HG02763 (cell line): ENCODE measurements at regions not wholly inside any gene's neighbourhood (a gene's known extent, or its start where the extent isn't known, plus 50 kb on each side); places are given as distances from the start of the nearest gene placed in this dataset.

ENCODE experiments used
- ATAC-seq: cut with Tn5 transposase; IDR thresholded peaks from one replicate; pipeline ENCODE4 v1.9.1; 2021; ENCODE audit warnings: mild to moderate bottlenecking, moderate library complexity; ENCODE audit not compliant: unreplicated experiment

- ATAC-seq: no peak
Observed at GRCh38 chr17:71110326-71110725, 941.0 kb downstream of the KCNJ2 start.

- ATAC-seq: no peak
Observed at GRCh38 chr17:71111460-71111859, 942.1 kb downstream of the KCNJ2 start.

DNA sequence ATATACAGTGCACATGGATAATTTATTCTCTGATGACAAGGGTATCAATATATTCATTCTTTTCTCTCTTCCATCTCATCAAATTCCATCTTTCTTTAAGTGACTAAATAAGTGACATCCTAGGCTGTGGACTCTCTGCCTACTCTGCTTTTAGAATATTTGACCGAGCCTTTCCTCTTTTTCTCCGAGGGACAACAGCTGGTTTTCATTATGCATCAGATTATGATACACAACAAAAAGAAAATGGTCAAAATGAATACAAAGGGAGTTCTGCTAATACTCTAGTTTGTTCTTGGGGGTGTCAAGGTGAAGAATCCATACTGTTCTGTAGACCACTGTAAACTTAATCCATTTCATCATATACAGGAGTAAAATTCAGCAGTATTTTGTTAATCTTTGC is 942.6 kb downstream of the KCNJ2 start:
- no peak for ATAC-seq

DNA sequence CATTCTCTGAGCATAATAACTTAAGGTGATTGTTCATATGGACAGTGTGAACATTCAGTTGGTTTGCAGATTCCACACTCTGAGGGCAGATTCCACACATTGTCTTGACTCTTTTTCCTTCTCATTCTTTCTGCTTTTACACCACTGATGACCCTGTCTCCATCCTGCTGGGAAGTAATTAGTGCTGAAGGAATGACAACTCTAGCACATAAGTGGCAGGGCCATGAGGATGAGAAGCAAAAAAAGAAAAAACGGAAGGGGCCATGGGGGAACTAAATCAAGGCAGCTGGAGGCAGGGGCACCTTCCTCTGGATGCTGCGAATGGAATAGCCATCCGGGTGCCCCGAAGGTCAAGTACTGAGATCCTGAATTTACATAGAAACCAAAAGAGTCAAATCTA is 944.0 kb downstream of the KCNJ2 start:
- no peak for ATAC-seq

DNA sequence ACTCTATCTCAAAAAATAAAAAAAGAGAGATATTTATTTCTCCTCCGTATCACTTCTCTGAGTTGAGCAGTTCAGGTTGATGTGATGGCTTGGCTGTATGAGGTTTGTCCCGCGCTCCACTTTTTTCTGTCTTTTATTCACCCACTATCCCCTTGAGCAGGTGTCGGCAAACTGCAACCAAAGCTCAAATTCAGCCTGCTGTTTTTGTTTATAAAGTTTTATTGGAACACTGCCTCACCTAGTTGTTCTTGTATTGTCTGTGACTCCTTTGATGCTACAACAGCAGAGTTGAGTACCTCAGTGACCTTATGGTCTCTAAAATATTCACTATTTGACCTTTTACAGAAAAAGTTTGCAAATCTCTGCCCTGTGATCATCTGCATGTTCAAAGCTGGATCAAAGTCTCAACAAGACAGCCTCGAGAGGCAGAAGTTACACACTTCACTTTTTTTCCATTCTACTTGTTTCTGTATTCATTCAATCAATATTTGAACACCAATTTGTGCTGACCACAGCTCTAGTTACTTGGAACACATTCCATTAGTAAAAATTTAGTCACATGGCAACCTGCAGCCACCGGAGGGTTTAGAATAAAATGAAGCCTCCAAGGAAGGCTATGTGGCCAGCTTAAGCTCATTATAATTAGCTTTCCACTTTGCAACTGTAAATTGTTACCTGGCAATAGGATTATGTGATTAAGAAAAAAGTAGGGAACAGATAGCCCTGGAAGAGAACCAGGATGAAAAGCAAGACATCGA is 945.8 kb downstream of the KCNJ2 start:
- no peak for ATAC-seq

DNA sequence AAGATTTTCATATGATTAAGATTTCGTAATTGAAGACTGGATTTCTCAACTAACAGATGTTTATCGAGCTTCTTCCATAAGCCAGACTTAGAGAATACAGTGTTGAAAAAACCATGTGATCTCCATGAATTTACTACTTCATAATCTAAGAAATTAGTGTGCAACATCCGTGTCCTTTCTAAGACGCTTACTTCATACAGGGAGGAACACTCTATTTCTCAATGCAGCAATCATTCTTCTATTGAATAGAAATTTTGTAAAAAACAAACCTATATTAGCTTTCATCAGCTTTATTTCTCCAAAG is 946.3 kb downstream of the KCNJ2 start:
- no peak for ATAC-seq

DNA sequence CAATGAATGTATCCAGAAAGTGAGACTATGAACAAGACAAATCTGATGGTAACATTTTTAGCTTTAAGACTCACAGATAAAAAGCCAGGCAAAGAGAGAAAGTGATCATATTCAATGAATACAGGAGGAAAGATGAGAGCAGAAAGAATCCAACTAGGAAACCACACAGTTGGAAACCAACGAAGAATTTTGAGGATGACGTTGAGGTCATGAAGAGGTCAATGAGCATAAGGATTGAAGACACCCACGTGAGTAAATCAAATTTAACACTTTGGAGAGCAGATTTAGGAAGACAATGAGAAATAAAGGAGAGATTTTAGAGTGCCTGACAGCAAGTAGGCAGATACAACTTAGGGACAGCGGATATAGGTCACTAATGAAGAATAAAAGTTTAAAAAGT is 948.1 kb downstream of the KCNJ2 start:
- ATAC-seq: no peak

GRCh38 chr17:71118039-71118438 is 948.7 kb downstream of the KCNJ2 start:
- ATAC-seq: no peak

DNA sequence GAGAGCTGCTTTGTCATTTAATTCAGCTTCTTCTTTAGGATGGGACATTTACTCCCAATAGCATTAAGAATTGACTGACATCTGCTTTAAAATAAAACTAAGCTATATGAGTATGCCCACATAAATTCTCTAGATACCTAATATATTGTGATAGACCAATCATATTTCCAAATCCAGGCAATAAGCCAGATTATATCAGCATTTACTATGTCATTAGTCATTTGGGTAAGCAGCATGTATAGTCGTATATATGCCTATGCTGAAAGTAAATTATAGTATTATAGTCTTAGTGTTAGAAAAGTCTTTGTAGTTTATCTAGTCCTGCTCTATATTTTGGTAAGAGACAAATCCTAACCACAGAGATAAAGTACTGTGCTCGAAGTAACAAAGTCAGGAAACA is 958.1 kb downstream of the KCNJ2 start:
- no peak for ATAC-seq

DNA sequence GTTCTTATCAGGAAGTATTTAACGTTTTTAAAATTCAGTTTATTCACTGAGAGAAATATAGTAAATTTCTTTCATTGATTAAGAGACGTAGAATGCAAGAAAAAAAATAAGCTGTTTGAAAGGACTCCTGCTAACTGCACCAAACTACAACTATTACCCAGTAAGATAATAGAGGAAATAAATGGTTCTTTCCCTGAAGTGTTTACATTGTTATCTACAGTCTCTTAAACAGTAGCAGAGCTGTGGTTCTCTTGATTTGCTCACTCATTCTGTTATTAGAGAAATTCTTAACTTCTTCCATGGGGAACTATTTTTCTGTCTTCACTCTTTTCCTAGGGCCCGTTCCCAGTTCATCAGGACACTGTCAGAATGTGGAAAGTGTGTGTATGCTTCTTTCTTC is 973.0 kb downstream of the KCNJ2 start:
- ATAC-seq: no peak

DNA sequence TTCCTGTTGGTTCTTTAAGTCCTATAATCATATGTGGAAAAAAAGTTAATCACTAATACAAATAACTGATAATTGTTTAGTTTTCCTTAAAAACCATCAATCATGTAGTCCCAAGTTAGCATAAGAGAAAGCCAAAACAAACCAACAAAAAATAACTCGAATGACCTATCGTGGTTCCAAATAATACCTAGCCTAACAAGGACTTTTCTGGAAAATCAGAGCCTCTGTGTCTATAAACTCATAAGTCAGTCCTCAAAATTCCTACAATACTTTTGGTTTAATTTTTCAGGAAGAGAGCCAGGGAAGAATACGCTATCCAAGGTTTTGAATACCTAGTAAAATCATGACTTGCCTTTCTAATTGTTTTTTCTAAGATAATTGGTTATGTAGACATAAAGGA is 975.3 kb upstream of the SOX9 start:
- ATAC-seq: no peak

DNA sequence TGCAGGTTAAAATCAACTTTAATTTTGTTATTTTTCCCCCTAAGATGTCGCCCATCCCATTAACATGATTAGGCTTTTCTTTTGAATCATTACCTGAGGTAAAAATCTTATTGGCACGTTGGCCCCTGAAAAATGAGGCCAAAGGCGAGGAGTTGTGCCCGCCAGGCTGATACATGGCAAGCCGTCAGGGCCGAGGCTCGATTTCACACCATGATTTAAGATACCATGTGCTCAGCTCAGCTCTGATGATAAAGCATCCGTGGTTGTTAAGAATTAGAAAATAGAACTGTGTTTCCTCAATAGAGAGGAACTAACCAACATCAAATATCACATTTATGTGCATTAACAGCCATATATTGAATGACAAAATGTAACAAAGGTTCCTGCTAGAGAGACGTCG is 972.9 kb upstream of the SOX9 start:
- ATAC-seq: no peak

DNA sequence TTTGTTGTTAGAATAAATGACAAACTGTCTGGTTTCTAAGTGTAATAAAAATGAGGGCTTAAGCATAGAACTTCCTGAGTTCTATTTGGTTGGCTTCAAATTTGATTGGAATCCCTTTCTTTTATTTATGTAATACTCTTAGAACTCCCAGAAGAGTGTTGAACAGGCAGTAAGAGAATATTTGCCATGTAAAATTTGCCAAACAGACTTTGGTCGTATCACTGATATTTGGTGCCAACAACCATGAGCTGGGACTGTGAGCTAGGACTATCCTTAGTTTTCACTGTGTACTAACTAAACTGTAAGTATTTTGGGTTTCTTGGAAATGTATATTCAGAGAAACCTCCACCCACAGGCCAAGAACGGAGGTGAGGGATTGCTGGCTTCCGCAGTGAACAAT is 971.2 kb upstream of the SOX9 start:
- no peak for ATAC-seq

DNA sequence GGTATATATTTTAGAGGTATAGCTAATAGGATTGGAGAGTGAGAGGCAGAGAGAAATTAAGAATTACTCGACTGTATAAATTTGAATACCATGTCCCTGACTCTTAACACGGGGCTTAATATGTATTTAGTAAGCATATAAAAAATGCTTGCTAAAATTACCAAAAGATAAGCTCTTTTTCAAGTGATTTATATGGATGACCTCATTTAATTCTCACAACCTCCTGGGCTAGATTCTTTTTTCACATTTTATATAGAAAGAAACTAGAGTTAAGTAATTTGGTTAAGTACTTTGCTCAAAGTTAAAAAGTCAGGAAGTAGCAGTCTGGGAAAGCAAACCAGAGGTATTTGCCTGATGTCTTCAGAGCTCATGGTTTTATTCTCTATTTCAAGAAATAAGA is 963.5 kb upstream of the SOX9 start:
- no peak for ATAC-seq

- ATAC-seq: no peak
Observed at GRCh38 chr17:71158437-71158836, 962.4 kb upstream of the SOX9 start.

DNA sequence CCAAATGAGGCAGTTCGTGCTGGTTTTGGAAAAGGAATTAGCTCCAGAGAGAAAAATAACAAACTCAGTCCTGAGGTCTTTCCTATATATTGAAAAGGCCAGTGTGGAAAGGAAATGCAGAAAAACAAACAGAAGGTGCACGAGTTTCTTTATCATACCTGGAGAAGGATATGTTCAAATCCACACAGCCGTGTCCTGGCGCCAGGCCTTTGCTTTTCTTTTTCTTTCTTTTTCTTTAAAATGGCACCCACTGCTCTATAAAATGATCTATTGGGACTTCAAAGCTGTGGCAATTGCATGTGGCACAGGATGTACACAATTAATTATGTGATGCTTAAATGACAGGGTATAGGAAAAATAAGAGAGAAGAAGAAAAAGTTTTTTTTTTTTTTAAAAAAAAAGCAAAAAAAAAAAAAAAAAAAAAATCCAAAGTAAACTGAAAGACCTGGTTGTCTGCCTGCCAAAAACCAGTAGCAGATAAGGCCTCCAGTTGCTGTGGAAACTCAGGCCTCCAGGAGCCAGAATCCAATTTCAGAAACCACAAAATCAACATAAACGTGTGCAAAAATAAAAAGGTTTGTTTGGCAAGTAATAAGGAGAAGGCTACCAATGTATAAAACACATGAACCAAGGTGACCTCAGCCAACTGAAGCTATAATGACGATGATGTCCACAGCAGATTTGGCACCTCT is 957.6 kb upstream of the SOX9 start:
- ATAC-seq: no peak

- ATAC-seq: no peak
Observed at GRCh38 chr17:71163813-71164122, 957.1 kb upstream of the SOX9 start.

DNA sequence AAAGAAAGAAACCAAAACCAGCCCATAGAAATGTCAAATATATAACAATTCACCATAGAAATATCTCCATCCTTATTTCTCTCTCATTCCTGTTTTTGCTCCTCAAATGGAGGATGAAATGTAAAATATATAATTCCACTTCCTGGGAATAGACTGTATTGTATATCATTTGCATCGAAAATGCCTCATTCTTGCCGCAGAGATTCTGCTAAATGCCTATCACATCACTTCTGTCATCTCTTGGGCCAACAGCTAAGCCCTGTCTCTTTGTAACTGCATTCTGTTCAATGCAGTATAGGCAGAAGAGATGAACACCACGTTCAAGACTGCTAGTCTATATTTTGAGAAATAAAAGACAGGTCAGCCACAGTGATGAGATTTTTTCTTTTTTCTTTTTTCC is 956.3 kb upstream of the SOX9 start:
- ATAC-seq: no peak

- no peak for ATAC-seq
Observed at GRCh38 chr17:71166311-71166710, 954.5 kb upstream of the SOX9 start.

DNA sequence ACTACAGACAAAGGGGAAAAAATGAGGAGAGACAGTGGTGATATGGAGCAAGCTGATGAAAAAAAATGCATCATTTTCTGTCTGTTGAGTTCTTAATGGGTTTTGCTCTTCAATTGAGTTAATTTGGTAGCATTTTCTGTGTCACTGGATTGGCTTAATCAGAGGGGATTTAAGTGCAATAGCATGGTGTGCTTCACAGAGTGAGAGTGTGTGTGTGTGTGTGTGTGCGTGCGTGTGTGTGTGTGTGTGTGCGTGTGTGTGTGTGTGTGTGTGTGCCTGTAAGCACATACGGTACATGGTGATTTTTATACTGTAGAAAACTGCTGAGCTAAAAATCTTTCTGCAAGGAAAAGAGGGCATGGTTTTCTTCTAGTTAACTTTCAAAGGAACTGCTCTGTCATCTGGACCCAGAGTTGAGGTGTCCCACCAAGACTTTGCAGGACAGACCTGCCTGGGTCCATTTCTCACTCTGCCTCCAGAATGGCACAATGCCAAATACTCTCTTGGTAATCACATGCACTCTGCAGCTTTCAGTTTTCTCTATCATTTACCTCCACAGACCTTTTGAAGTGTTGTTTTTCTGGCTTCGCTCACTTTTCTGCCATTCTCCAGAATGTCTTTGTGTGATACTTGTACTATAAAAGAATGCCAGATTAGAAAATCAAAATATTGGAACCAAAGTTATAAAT is 952.6 kb upstream of the SOX9 start:
- no peak for ATAC-seq

DNA sequence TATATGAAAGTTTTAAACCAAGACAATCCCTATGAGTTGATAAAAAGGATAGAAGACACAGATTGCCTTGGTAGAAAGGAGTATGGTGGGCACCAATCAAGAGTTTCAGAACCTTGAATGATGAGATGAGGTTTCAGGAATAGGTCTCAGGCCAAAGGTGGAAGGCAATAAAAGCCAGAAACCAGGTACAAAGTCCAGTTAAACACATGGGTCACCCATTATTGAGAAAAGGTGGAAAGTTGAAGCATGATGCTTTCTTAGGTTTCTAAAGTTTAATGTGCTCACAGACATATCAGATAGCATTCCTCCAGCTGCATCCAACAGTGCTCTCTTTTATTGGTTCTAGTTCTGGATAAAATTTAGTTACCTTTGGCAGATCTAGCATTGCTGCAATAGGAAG is 950.8 kb upstream of the SOX9 start:
- no peak for ATAC-seq

GRCh38 chr17:71171270-71171669 is 949.5 kb upstream of the SOX9 start:
- no peak for ATAC-seq

DNA sequence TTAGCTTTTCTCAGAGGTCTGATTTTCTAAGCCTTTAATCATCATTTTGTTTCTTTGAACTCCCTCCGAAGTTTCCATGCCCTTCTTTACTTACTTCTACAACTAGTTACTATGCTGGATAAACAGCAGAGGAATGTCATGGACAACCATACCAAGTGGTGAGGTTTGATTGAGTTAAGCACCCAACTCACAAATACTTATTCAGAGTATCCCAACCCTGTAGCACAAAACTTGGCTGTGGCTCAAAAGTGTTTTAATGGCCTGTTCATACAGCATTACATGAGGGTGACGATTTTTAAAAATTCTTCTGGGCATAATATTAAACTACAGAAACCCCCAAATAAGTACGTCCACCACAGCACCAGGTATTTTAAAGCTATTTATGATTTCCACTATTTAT is 946.8 kb upstream of the SOX9 start:
- no peak for ATAC-seq
